Peyer's patch (tissue), 4 donors: ENCODE measurements at regions not wholly inside any gene's neighbourhood (a gene's known extent, or its start where the extent isn't known, plus 50 kb on each side); places are given as distances from the start of the nearest gene placed in this dataset.

Experiments used
- DNase-seq, 3 donors: peaks; one replicate each; pipeline ENCODE4 v3.0.0-alpha.2; 2017 to 2019
- H3K27ac ChIP-seq, 4 donors: fragments of 200-600 bp; sonication (generic); one replicate each; pipeline ENCODE4 v1.5.1; 2016 to 2019
- H3K27me3 ChIP-seq, 2 donors: fragments of 200-600 bp; sonication (generic); one replicate each; pipeline ENCODE4 v1.5.1; 2019
- H3K36me3 ChIP-seq, 3 donors: fragments of 200-600 bp; sonication (generic); one replicate each; pipeline ENCODE4 v1.5.1; 2016 to 2019
- H3K4me1 ChIP-seq, 4 donors: fragments of 200-600 bp; sonication (generic); one replicate each; pipeline ENCODE4 v1.5.1; 2016 to 2019
- H3K4me3 ChIP-seq, 4 donors: fragments of 200-600 bp; sonication (generic); 1 replicate in 3 of 4; 2 replicates in 1 of 4; pipeline ENCODE4 v1.5.1; 2016 to 2019; ENCODE audit warnings: mild to moderate bottlenecking in 1 of 4
- H3K9me3 ChIP-seq, 4 donors: fragments of 200-600 bp; sonication (generic); one replicate each; pipeline ENCODE4 v1.5.1; 2016 to 2019; ENCODE audit warnings: mild to moderate bottlenecking in 1 of 4
- POLR2A ChIP-seq, 2 donors: fragments of 450-650 bp; IDR thresholded peaks; one replicate each; pipeline ENCODE4 v1.5.1; 2017; ENCODE audit warnings: antibody characterized with exemption in 2 of 2, mild to moderate bottlenecking in 2 of 2, moderate library complexity in 2 of 2
- TF ChIP-seq, protein P1 (sequence below), 6 experiments: fragments of 450-650 bp in 4 of 6; fragments of 200-600 bp in 2 of 6; sonication (generic) in 1 of 6; IDR thresholded peaks; one replicate each; pipeline ENCODE4 v1.5.1; 2017 to 2019; ENCODE audit warnings: antibody characterized with exemption in 6 of 6, mild to moderate bottlenecking in 3 of 6, moderate library complexity in 1 of 6

DNA sequence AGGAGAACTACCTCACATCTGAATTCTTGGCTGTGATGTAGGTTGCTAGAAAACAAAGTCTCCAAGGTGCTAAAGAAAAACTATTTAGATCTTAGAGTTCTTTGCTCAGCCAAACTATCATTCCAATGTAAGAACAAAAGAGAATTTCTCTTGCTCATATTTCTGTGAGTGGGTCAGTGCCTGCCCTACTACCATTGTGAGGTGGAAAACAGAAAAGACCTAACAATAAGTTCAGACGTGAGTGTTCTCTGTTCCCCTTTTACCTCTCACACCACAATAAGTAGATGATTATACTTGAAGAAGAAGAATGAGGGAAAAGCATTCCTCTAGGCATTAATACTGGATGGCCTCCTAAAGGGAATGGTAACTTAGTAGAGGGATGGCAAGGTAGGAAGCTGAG is 187.4 kb upstream of the KITLG start:
- Histone ChIP-seq H3K9me3 (no peaks in the 10 kb centered on the region), H3K4me1 (no peaks in the 10 kb centered on the region), H3K36me3 (no peaks in the 10 kb centered on the region), H3K27ac (no peak overlapping the region), H3K4me3 (no peak overlapping the region), H3K27me3 (no peaks in the 10 kb centered on the region)
- no peak for TF ChIP-seq POLR2A (IDR thresholded peaks at IDR 0.05)
- TF ChIP-seq, protein P1, sequence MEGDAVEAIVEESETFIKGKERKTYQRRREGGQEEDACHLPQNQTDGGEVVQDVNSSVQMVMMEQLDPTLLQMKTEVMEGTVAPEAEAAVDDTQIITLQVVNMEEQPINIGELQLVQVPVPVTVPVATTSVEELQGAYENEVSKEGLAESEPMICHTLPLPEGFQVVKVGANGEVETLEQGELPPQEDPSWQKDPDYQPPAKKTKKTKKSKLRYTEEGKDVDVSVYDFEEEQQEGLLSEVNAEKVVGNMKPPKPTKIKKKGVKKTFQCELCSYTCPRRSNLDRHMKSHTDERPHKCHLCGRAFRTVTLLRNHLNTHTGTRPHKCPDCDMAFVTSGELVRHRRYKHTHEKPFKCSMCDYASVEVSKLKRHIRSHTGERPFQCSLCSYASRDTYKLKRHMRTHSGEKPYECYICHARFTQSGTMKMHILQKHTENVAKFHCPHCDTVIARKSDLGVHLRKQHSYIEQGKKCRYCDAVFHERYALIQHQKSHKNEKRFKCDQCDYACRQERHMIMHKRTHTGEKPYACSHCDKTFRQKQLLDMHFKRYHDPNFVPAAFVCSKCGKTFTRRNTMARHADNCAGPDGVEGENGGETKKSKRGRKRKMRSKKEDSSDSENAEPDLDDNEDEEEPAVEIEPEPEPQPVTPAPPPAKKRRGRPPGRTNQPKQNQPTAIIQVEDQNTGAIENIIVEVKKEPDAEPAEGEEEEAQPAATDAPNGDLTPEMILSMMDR (IDR thresholded peaks at IDR 0.05) = no peak
- DNase-seq = no peak

DNA sequence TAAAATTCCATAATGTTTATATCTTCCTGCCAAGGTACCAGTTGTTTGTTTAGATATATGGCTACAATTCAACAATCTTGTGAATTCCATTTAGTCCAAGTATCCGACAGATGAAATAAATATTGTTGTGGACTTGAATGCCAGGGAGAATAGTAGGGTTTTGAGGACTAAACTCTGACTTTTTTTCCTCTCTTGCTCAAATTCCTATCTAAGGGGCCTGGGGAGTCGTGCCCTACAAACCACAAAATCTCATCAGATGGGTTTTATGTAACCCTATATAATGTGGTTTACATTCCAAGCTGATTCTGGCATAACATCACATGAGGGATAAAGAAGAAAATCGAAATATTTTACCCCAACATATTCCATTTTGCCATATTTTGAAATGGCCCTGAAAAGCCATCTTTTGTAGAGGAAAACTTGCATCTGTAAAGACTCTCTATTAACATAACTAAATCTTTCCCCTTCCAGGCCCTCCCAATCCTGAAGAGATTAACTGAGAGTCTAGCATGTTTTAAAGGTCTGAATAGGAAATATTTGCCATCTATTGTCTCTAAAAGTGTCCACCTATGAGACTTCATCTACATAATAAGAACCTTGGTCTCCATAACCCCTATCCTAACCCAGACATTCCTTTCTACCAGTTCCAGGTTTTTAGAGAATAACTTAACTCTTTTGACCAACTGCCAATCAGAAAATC is 184.7 kb upstream of the KITLG start:
- Histone ChIP-seq H3K4me1 (no peaks in the 10 kb centered on the region), H3K9me3 (no peaks in the 10 kb centered on the region), H3K27ac (no peak overlapping the region), H3K36me3 (no peaks in the 10 kb centered on the region), H3K4me3 (no peak overlapping the region), H3K27me3 (no peaks in the 10 kb centered on the region)
- TF ChIP-seq POLR2A (IDR thresholded peaks at IDR 0.05) = no peak
- TF ChIP-seq, protein P1 (IDR thresholded peaks at IDR 0.05) = no peak
- DNase-seq = no peak

DNA sequence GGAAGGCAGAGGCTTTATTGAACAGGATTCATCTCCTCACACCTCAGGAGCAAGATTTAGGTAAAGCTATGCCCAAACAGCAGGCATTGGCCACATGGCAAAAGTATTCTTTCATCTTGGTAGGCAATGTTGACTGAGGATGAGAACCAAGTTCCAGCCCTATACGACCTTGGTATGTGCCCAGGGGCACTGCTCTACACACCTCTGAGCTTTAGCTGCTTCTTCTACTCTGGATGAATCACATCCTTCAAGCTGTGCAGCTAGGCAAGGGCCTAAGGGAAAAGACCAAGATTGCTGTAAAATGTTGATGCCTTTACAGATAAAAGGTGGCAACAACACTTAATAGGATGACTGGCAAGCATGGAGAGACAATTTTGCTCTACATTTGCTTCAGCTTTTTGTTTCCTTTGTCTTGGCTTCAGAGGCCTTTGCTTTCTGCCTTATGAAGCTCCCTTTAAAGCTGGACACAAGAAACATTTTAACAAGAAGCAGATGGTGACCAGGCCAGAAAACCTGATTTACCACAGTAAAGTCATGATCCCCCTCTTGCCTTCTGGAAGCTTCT is 183.3 kb upstream of the KITLG start:
- no peak overlapping the region for H3K4me3 ChIP-seq
- H3K27ac ChIP-seq = no peak overlapping the region
- DNase-seq = no peak
- no peaks in the 10 kb centered on the region for H3K36me3 ChIP-seq
- no peak for TF ChIP-seq POLR2A (IDR thresholded peaks at IDR 0.05)
- TF ChIP-seq, protein P1 (IDR thresholded peaks at IDR 0.05) = no peak
- no peaks in the 10 kb centered on the region for H3K27me3 ChIP-seq
- H3K4me1 ChIP-seq = no peaks in the 10 kb centered on the region
- H3K9me3 ChIP-seq = no peaks in the 10 kb centered on the region

DNA sequence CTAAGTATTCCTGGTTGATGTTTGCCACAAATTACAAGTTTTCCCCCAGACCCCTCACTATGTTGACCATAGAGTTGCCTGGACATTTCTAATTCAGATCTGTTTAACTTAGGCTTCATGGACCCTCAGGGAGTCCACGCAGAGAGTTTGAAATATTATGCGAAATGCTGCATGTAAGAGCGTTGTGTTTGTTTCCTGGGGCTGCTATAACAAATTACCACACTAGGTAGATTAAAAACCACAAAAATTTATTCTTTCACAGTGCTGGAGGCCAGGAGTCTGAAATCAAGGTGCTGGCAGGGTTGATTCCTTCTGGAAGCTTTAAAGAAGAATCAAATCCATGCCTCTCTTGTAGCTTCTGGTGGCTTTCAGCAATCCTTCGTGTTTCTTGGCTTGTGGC is 177.9 kb upstream of the KITLG start:
- Histone ChIP-seq H3K27me3 (no peaks in the 10 kb centered on the region), H3K4me1 (peaks cover 0 to 8% (median 0%) of the 10 kb centered on the region in 4 donors), H3K27ac (no peak overlapping the region), H3K36me3 (no peaks in the 10 kb centered on the region), H3K4me3 (no peak overlapping the region), H3K9me3 (no peaks in the 10 kb centered on the region)
- no peak for DNase-seq
- no peak for TF ChIP-seq POLR2A (IDR thresholded peaks at IDR 0.05)
- TF ChIP-seq, protein P1 (IDR thresholded peaks at IDR 0.05) = no peak

DNA sequence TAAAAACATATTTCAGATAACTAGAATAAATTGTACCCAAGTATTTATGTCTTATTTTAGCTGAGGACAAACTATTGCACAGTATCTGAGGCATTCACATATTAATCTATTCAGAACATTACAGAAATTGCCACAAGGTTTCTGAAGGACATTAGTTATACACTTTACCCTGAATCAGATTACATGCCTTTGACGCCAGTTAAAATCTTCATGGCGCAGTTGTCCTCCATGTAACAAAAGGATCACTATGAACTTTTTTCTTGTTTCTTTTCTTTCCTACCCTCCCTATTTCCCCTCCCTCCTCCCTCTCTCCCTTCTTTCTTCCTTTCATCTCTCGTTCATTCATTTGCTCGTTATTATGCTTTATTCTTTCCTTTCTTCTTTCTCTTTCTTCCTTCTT is 176.6 kb upstream of the KITLG start:
- Histone ChIP-seq H3K27me3 (no peaks in the 10 kb centered on the region), H3K4me1 (peaks cover 0 to 12% (median 0%) of the 10 kb centered on the region in 4 donors), H3K9me3 (no peaks in the 10 kb centered on the region), H3K4me3 (no peak overlapping the region), H3K27ac (no peak overlapping the region), H3K36me3 (no peaks in the 10 kb centered on the region)
- DNase-seq = no peak
- no peak for TF ChIP-seq POLR2A (IDR thresholded peaks at IDR 0.05)
- TF ChIP-seq, protein P1 (IDR thresholded peaks at IDR 0.05) = no peak
